Pancreas (tissue), 10 donors: ENCODE measurements at regions not wholly inside any gene's neighbourhood (a gene's known extent, or its start where the extent isn't known, plus 50 kb on each side); places are given as distances from the start of the nearest gene placed in this dataset.
"Not testable (repeated sequence)": the region's sequence is repeated elsewhere in the genome, so short reads cannot be mapped to it uniquely, and the experiment has no call there.

Experiments
- ATAC-seq, 4 donors: fragments of 200-7000 bp; cut with Tn5 transposase; one replicate each; pipeline versions ENCODE4 v1.8.0 to v1.9.1; 2020; ENCODE audit warnings: mild to moderate bottlenecking in 4 of 4, moderate library complexity in 4 of 4
- DNase-seq, 6 donors: peaks; one replicate each; pipeline ENCODE4 v3.0.0-alpha.2; 2020
- FAIRE-seq: peaks from 2 replicates; lab custom pipeline; 2012; peaks lifted over from hg19 to GRCh38; lab: Jason Lieb, UNC
- H3K27ac ChIP-seq, 4 donors: fragments of 200-600 bp; sonication (generic); 1 replicate in 3 of 4; 2 replicates in 1 of 4; pipeline versions ENCODE4 v1.5.0 to v1.8.0; 2020
- H3K27me3 ChIP-seq, 4 donors: fragments of 200-600 bp; one replicate each; pipeline ENCODE4 v1.8.0; 2021
- H3K36me3 ChIP-seq, 3 donors: fragments of 200-600 bp; sonication (generic) in 1 of 3; one replicate each; pipeline versions ENCODE4 v1.5.0 to v1.8.0; 2020 to 2021
- H3K4me1 ChIP-seq, 3 donors: fragments of 200-600 bp; one replicate each; pipeline ENCODE4 v1.8.0; 2021
- H3K4me3 ChIP-seq, 4 donors: fragments of 200-600 bp; sonication (generic) in 2 of 4; one replicate each; pipeline versions ENCODE4 v1.5.0 to v1.8.0; 2020 to 2021
- H3K9me3 ChIP-seq, 4 donors: fragments of 200-600 bp; one replicate each; pipeline ENCODE4 v1.8.0; 2021
- WGBS, 2 donors: extraction: QIAGEN DNeasy Blood & Tissue Kit; methylation state at CpG; one replicate each; pipeline ENCODE4 v1.1.7; 2013; 5-methylcytosine and 5-hydroxymethylcytosine counted together
- intact Hi-C, 3 donors: fragments of 100-400 bp; cut with DNase I; formaldehyde crosslinking; loops; one replicate each; pipeline versions ENCODE4 v1.11.1 to v1.14.2; 2022
- TF ChIP-seq, protein P1 (sequence below), 4 donors: fragments of 200-600 bp; sonication (generic) in 3 of 4; IDR thresholded peaks; one replicate each; pipeline versions ENCODE4 v1.5.0 to v1.8.0; 2021; ENCODE audit warnings: antibody characterized with exemption in 4 of 4
- donor health status: healthy with polysubstance abuse.
- donor health status: DM: no; HTN: no; CAD: no; lungs with moderate emphysema.
- donor health status: DM: no; HTN: no; CAD: no.
- donor health status: control.
- donor health status: control.
- donor health status: Bipolar disorder and iron deficiency.
- donor health status: DM: yes; HTN: yes; CAD: no.
- donor health status: DM: no; HTN: no; CAD: no.
- donor health status: DM: no; HTN: no; CAD: no.
- donor health status: DM: yes; HTN: yes; CAD: no.

DNA sequence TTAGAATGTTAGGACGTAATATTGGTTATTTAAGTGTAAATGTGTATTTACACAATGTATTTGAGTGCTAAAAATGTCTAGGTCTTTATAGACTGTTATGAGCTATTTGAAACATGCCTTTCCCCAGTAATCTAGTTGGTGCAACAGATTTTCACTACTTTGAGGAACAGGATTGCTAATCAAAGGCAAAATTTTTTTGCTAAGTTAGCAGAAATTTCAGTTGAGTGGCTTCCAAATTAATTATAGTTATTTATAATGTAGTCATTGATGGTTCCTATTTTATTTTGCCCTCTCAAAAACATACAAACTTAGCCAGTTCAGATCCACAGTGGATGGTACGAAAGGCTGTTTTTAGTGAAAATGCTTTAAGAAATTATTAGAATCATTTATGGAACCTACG, 78.7 kb upstream of the LYZL2 start:
- H3K27me3 ChIP-seq, result no peaks in the 10 kb centered on the region
- no peaks in the 10 kb centered on the region for H3K36me3 ChIP-seq
- H3K4me3 ChIP-seq, result no peak overlapping the region
- no peak for FAIRE-seq
- WGBS, 2 donors, result 82 to 89% methylated on average over 3 of the region's 3 CpGs
- no peaks in the 10 kb centered on the region for H3K4me1 ChIP-seq
- intact Hi-C loops, result no loop called here
- H3K27ac ChIP-seq, result no peak overlapping the region
- no peaks in the 10 kb centered on the region for H3K9me3 ChIP-seq
- ATAC-seq, result no peak
- no peak for DNase-seq
- TF ChIP-seq, protein P1, sequence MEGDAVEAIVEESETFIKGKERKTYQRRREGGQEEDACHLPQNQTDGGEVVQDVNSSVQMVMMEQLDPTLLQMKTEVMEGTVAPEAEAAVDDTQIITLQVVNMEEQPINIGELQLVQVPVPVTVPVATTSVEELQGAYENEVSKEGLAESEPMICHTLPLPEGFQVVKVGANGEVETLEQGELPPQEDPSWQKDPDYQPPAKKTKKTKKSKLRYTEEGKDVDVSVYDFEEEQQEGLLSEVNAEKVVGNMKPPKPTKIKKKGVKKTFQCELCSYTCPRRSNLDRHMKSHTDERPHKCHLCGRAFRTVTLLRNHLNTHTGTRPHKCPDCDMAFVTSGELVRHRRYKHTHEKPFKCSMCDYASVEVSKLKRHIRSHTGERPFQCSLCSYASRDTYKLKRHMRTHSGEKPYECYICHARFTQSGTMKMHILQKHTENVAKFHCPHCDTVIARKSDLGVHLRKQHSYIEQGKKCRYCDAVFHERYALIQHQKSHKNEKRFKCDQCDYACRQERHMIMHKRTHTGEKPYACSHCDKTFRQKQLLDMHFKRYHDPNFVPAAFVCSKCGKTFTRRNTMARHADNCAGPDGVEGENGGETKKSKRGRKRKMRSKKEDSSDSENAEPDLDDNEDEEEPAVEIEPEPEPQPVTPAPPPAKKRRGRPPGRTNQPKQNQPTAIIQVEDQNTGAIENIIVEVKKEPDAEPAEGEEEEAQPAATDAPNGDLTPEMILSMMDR (IDR thresholded peaks at IDR 0.05), result no peak

DNA sequence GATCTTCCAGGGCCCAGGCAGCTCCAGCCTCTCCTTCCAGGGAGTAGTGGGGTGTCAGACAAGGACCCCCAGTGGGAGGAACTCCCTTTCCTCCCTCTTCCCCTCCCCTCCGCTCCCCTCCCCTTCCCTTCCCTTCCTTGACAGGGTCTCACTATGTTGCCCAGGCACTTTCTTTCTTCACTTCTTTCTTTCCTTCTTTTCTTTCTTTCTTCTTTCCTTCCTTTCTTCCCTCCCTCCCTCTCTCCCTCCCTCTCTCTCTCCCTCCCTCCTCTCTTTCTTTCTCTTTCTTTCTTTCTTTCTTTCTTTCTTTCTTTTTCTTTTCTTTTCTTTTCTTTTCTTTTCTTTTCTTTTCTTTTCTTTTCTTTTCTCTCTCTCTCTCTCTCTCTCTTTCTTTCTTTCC, 76.6 kb upstream of the LYZL2 start:
- H3K27me3 ChIP-seq, H3K9me3 ChIP-seq, FAIRE-seq, DNase-seq, intact Hi-C loops, H3K36me3 ChIP-seq, H3K4me1 ChIP-seq, ATAC-seq, H3K4me3 ChIP-seq, H3K27ac ChIP-seq: not testable (repeated sequence)
- WGBS, 2 donors, result 78 to 86% methylated on average over 1 of the region's 1 CpG

DNA sequence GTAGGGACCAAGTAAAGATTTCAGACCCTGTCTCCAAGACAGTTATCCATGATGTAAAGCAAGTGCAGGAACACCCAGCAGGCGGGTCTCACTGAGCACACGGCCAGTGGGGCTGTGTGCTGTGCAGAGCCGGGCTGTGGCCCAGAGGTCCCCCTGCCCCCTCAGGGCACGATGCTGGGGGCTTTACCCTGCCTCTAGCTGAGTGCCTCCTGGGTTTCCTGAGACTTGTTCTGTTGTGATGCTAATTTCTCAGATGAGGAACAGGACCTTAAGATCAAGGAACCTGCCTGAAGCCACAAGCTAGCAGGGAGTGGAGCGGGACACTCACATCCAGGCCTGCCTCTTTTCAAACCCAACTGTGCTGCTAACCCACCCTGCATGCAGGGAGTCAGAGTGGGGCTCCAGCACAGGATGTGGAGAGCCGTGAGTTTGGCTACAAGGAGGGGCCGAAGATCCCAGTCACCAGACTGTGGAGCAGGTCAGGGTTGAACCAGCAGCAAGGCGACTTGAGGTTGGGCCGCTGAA, 76.1 kb upstream of the LYZL2 start:
- no peaks in the 10 kb centered on the region for H3K4me1 ChIP-seq
- 65 to 70% methylated on average over 9 of the region's 9 CpGs for WGBS, 2 donors
- ATAC-seq (no peak), FAIRE-seq (no peak), DNase-seq (no peak)
- H3K9me3 ChIP-seq, result no peaks in the 10 kb centered on the region
- TF ChIP-seq, protein P1 (IDR thresholded peaks at IDR 0.05), result no peak
- H3K27ac ChIP-seq, result no peak overlapping the region
- H3K36me3 ChIP-seq, result no peaks in the 10 kb centered on the region
- no peak overlapping the region for H3K4me3 ChIP-seq
- intact Hi-C loops, result no loop called here
- peaks cover 0 to 3% (median 0%) of the 10 kb centered on the region in 4 donors for H3K27me3 ChIP-seq

DNA sequence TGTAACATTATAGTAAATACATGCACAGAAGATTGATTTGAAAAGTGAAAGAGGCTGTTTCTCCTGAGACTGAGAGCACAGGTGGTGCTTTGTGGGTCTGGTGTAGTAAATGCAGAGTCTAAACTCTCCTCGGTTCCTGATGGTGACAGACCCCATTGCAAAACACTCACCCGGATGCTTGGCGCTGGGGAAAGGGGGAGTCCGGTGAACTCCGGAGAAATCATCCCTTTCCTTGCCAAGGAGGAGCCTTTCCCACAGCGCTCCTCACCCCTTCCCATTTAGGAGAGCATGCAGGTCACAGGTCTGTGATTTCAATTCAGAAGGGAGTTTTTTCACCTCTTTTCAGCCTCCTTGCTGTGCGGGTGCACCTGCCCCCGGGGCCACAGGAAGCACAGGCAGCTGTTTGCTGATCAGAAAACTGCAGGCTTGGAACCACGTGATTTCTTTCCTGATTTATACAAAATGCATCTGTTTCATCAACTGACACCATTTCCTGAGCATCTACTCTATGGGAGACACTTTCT, 75.6 kb upstream of the LYZL2 start:
- ATAC-seq, result no peak

DNA sequence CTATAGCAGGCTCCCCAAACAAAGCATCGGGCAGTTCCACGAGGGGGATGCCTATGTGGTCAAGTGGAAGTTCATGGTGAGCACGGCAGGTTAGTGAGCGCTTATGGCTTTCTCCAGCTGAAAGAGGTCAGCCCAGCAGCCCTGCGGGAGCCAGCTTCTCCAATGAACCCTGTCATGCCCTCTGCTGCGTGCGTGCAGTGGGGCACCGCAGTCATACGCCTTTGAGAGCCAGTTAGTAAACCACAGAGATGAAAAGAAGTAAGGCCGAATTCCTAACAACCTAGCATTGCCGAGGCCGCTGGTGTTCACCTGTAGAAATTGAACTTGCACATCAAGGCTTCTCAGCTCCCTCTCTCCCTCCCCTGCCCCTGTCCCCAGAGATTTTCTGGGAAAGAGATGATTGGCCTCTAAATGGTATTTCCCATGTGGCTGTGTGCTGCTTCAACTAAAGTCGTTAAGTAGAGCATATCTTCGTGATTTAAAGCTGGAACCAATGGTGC, 75.1 kb upstream of the LYZL2 start:
- H3K4me1 ChIP-seq, intact Hi-C loops, FAIRE-seq, H3K27me3 ChIP-seq, H3K4me3 ChIP-seq, H3K27ac ChIP-seq, DNase-seq, H3K36me3 ChIP-seq, H3K9me3 ChIP-seq, ATAC-seq: not testable (repeated sequence)
- WGBS, 2 donors, result 67 to 74% methylated on average over 14 of the region's 14 CpGs

More for the DNA sequence above, 75.6 kb upstream of the LYZL2 start:
- FAIRE-seq (no peak), DNase-seq (no peak)
- Histone ChIP-seq H3K36me3 (no peaks in the 10 kb centered on the region), H3K9me3 (no peaks in the 10 kb centered on the region), H3K27ac (no peak overlapping the region), H3K4me3 (no peak overlapping the region), H3K4me1 (no peaks in the 10 kb centered on the region), H3K27me3 (peaks cover 0 to 3% (median 0%) of the 10 kb centered on the region in 4 donors)
- TF ChIP-seq, protein P1 (IDR thresholded peaks at IDR 0.05), result no peak
- WGBS, 2 donors, result 31 to 44% methylated on average over 9 of the region's 9 CpGs
- intact Hi-C loops, result no loop called here

DNA sequence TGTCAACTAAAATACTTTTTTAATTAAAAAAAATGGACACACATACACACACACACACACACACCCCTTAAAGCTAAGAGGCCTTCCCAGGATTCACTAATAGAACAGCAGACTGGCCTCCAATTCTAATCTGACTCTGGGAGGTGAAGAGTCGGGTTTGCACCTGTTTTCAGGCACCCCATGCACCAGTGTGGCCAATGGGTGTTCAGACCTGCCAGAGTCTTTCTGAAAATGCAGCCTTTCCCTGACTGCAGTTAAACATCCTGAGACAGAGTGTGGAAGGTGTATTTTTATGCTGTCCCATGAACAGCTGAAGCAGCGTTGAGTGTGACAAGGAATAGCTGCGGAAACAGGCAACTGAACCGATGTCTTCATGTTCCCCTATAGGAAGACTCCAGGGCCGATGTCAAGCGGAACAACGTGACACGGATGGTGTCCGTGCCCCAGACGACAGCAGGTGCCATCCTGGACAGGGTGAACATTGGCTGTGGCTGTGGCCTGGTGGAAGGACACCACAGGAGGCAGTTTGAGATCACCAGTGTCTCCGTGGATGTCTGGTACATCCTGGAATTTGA, 74.6 kb upstream of the LYZL2 start:
- Histone ChIP-seq H3K4me1 (no peaks in the 10 kb centered on the region), H3K27me3 (peaks cover 0 to 3% (median 0%) of the 10 kb centered on the region in 4 donors), H3K36me3 (no peaks in the 10 kb centered on the region), H3K4me3 (no peak overlapping the region), H3K27ac (no peak overlapping the region), H3K9me3 (no peaks in the 10 kb centered on the region)
- ATAC-seq (no peak), DNase-seq (no peak), FAIRE-seq (no peak)
- intact Hi-C loops, result no loop called here
- TF ChIP-seq, protein P1 (IDR thresholded peaks at IDR 0.05), result no peak
- 62 to 80% methylated on average over 11 of the region's 11 CpGs for WGBS, 2 donors

DNA sequence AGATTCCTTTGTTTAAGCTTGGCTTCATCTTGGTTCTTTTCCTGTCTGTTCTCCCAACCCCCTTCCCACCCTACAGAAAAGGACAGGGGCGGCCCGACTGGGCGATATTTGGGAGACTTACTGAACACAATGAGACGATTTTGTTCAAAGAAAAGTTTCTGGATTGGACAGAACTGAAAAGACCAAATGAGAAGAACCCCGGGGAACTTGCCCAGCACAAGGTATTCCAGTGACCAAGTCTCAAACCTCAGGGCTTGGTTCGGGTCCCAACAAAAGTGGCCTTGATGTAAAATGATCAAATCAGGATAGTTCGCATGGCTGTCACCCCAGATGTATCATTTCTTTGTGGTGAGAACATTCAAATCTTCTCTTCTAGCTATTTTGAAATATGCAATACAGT, 73.9 kb upstream of the LYZL2 start:
- H3K4me3 ChIP-seq, H3K4me1 ChIP-seq, DNase-seq, FAIRE-seq, H3K27ac ChIP-seq, H3K9me3 ChIP-seq, intact Hi-C loops, H3K27me3 ChIP-seq, H3K36me3 ChIP-seq, ATAC-seq: not testable (repeated sequence)
- 78 to 84% methylated on average over 7 of the region's 7 CpGs for WGBS, 2 donors
